PC-3 (cell line): ENCODE measurements at regions not wholly inside any gene's neighbourhood (a gene's known extent, or its start where the extent isn't known, plus 50 kb on each side); places are given as distances from the start of the nearest gene placed in this dataset.

Source experiments
- ATAC-seq: fragments of 200-7000 bp; cut with Tn5 transposase; 2 replicates; pipeline ENCODE4 v1.9.1; 2020; ENCODE audit warnings: mild to moderate bottlenecking, moderate library complexity
- BruUV-seq: library from RNA; stranded (reverse); fragments of 400-500 nt; replicated peaks from 2 replicates; lab custom pipeline; 2021; lab: Mats Ljungman, UMichigan
- CTCF ChIA-PET: fragments of 300-600 bp; sonication (Branson Sonifier 250); formaldehyde crosslinking; loops from one replicate; lab custom pipeline; 2022; ENCODE audit warnings: antibody characterized with exemption; lab: Charles Lee
- POLR2A ChIA-PET: fragments of 300-600 bp; sonication (Branson Sonifier 250); formaldehyde crosslinking; loops from one replicate; lab custom pipeline; 2022; ENCODE audit warnings: antibody characterized with exemption; ENCODE audit not compliant: unreplicated experiment; lab: Charles Lee
- DNase-seq: peaks from one replicate; pipeline ENCODE4 v3.0.0-alpha.2; 2015
- H2AFZ ChIP-seq: fragments of 300-600 bp; sonication (generic); 2 replicates; pipeline ENCODE4 v1.6.0; 2016; ENCODE audit warnings: antibody characterized with exemption, low read length
- H3F3A ChIP-seq: fragments of 300-600 bp; sonication (generic); one replicate; pipeline ENCODE4 v1.6.0; 2017; ENCODE audit warnings: antibody characterized with exemption, low read length, control low read depth, mild to moderate bottlenecking; ENCODE audit not compliant: unreplicated experiment
- H3K27ac ChIP-seq: fragments of 300-600 bp; sonication (generic); 2 replicates; pipeline ENCODE4 v1.5.1; 2016; ENCODE audit warnings: mild to moderate bottlenecking, low read length
- H3K27me3 ChIP-seq: fragments of 300-600 bp; sonication (generic); 2 replicates; pipeline ENCODE4 v1.6.1; 2016; ENCODE audit warnings: low read length, mixed read lengths
- H3K36me3 ChIP-seq: fragments of 300-600 bp; sonication (generic); 2 replicates; pipeline ENCODE4 v1.6.1; 2016; ENCODE audit warnings: low read depth, mixed run types, low read length, mixed read lengths
- H3K4me1 ChIP-seq: fragments of 300-600 bp; sonication (generic); 2 replicates; pipeline ENCODE4 v1.5.1; 2016; ENCODE audit warnings: low read length; ENCODE audit not compliant: insufficient read depth
- H3K4me2 ChIP-seq: fragments of 300-600 bp; sonication (generic); 2 replicates; pipeline ENCODE4 v1.6.0; 2016; ENCODE audit warnings: low read length
- H3K4me3 ChIP-seq: fragments of 300-600 bp; sonication (generic); 2 replicates; pipeline ENCODE4 v1.5.1; 2016; ENCODE audit warnings: mild to moderate bottlenecking, low read length, mixed read lengths
- H3K79me2 ChIP-seq: fragments of 300-600 bp; sonication (generic); 2 replicates; pipeline ENCODE4 v1.6.1; 2017; ENCODE audit warnings: low read length, mixed read lengths
- H3K9ac ChIP-seq: fragments of 300-600 bp; sonication (generic); 2 replicates; pipeline ENCODE4 v1.6.0; 2016; ENCODE audit warnings: mild to moderate bottlenecking, low read length
- H3K9me2 ChIP-seq: fragments of 300-600 bp; sonication (generic); replicated peaks from 2 replicates; pipeline ENCODE4 v1.6.1; 2016; ENCODE audit warnings: mixed run types, low read length, mixed read lengths
- H3K9me3 ChIP-seq: fragments of 300-600 bp; sonication (generic); 2 replicates; pipeline ENCODE4 v1.6.1; 2016; ENCODE audit warnings: low read length, mixed read lengths
- H4K20me1 ChIP-seq: fragments of 300-600 bp; sonication (generic); 2 replicates; pipeline ENCODE4 v1.6.1; 2016; ENCODE audit warnings: low read length, mixed read lengths
- CTCF ChIP-seq: fragments of 300-600 bp; sonication (generic); conservative IDR thresholded peaks from 2 replicates; pipeline ENCODE4 v1.5.1; 2017; ENCODE audit warnings: antibody characterized with exemption, low read depth, mild to moderate bottlenecking, low read length
- EZH2 ChIP-seq: fragments of 300-600 bp; sonication (generic); IDR thresholded peaks from one replicate; pipeline ENCODE4 v1.6.1; 2017; ENCODE audit warnings: antibody characterized with exemption, mild to moderate bottlenecking, low read length; ENCODE audit not compliant: unreplicated experiment
- EZH2phosphoT487 ChIP-seq: fragments of 300-600 bp; sonication (generic); IDR thresholded peaks from 2 replicates; pipeline ENCODE4 v1.6.1; 2018; ENCODE audit warnings: mild to moderate bottlenecking, antibody characterized with exemption, low read length, borderline replicate concordance
- intact Hi-C: fragments of 100-400 bp; cut with micrococcal nuclease; formaldehyde crosslinking; loops from 2 replicates; pipeline ENCODE4 v1.9.0; 2023

DNA sequence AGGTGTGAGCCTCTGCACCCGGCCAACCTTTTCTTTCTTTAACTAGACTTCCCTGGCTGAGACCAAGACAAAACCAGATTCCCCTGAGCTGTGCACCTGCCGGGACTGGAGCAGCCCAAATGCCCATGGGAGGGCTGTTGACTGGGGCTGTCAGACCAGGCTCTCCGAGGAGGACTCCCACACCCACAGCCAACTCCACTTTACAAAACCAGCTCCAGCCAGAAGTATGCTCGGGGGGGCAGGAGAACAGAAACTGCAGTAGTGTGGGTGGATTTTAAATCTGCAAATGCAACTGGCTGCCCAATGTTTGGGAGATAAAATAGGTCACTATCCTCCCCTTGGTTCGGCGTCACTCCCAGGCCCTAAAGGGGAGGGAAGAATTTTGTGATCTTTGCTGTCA is 78.5 kb downstream of the VCPKMT start:
- Histone ChIP-seq H3K27me3 (no peaks in the 10 kb centered on the region), H3K4me3 (no peak overlapping the region), H3K79me2 (no peaks in the 10 kb centered on the region), H3K4me2 (peak overlapping the region; percentile 68; the same call in 1 of the 2 replicates), H3K9me3 (no peaks in the 10 kb centered on the region), H3K9me2 (no peaks in the 10 kb centered on the region), H4K20me1 (no peaks in the 10 kb centered on the region), H3F3A (peaks cover 19% of the 10 kb centered on the region), H3K4me1 (peaks cover 44% of the 10 kb centered on the region), H2AFZ (no peak overlapping the region), H3K9ac (peak overlapping the region; percentile 52), H3K36me3 (no peaks in the 10 kb centered on the region), H3K27ac (peak overlapping the region; percentile 90)
- no TSS peak for BruUV-seq
- no peak for TF ChIP-seq EZH2
- TF ChIP-seq CTCF = no peak
- no peak for TF ChIP-seq EZH2phosphoT487
- intact Hi-C loops = loop anchor here (1.0 kb wide), 1 partner anchor 14 kb away; no protein-coding TSS in a partner anchor
- ChIA-PET POLR2A (interaction anchor here (0.9 to 1.1 kb wide), 2 partner anchors 14 to 37 kb away, joined by 4 to 10 read pairs; no protein-coding TSS in a partner anchor), CTCF (interaction anchor here (0.6 to 0.8 kb wide), 2 partner anchors 34 to 50 kb away, joined by 3 to 5 read pairs; no protein-coding TSS in a partner anchor)
- DNase-seq (no peak), ATAC-seq (no peak)

DNA sequence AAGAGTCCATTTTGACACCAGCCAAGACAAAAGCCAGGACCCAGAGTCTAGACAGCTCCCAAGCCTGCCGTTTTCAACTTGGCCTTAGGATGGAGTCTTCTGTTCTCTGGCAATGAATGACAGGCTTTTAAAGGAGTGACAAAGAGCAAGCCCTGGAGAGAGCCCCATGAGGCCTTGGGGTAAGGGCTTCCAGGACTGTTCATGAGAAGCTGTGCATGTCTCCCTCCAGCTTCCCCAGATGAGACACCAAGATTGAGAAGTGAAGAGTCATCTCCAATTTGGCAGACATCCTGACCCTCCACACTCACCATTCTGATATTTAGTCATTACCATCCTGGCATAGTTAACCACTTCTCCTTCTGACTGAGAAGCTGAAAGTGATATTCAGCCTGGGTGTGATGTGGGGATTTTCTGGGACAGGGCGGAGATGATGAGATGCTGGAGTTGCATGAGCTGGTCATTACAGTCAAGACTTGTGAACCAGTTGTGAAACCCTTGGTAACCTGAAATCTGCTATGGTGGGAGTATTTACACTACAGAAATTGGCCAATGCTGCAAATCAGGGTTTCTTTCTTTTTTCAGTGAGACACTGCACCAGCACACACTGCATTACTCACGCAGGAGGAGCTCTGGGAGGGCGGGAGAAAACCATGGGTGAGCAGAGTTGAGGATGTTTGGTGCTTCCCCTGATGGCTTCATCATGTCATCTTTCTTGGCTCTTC is 77.8 kb downstream of the VCPKMT start:
- DNase-seq (peak; percentile 98), ATAC-seq (peak; percentile 71)
- Histone ChIP-seq H3F3A (peaks cover 19% of the 10 kb centered on the region), H3K27me3 (no peaks in the 10 kb centered on the region), H3K9me2 (no peaks in the 10 kb centered on the region), H3K4me1 (peaks cover 44% of the 10 kb centered on the region), H4K20me1 (no peaks in the 10 kb centered on the region), H3K9me3 (no peaks in the 10 kb centered on the region), H2AFZ (no peak overlapping the region), H3K36me3 (no peaks in the 10 kb centered on the region), H3K4me2 (peak overlapping the region; percentile 68), H3K9ac (peak overlapping the region; percentile 73), H3K27ac (peak overlapping the region; percentile 90), H3K4me3 (no peak overlapping the region), H3K79me2 (no peaks in the 10 kb centered on the region)
- intact Hi-C loops = loop anchor here (1.0 kb wide), 1 partner anchor 14 kb away; no protein-coding TSS in a partner anchor
- 0 out of 2 replicates have a peak, but pooled peaks have one; percentile 30 for TF ChIP-seq CTCF
- no peak for TF ChIP-seq EZH2phosphoT487
- BruUV-seq = no TSS peak
- ChIA-PET POLR2A (interaction anchor here (0.6 to 1.1 kb wide), 4 partner anchors 15 to 346 kb away, joined by 4 to 10 read pairs (median 4); no protein-coding TSS in a partner anchor), CTCF (interaction anchor here (0.5 to 1.3 kb wide), 6 partner anchors 24 to 186 kb away, joined by 3 to 12 read pairs (median 4); partner anchors contain the start of genes ARF6 and NEMF)
